HG03442 (cell line): ENCODE measurements at regions not wholly inside any gene's neighbourhood (a gene's known extent, or its start where the extent isn't known, plus 50 kb on each side); places are given as distances from the start of the nearest gene placed in this dataset.

Source experiments
- ATAC-seq: cut with Tn5 transposase; IDR thresholded peaks from one replicate; pipeline ENCODE4 v1.9.1; 2021; ENCODE audit warnings: mild to moderate bottlenecking, moderate library complexity; ENCODE audit not compliant: unreplicated experiment

- ATAC-seq: no peak
These were observed 210.1 kb downstream of the PCDH7 start for GRCh38 chr4:30930276-30930675.

- ATAC-seq: no peak
These were observed 212.4 kb downstream of the PCDH7 start for GRCh38 chr4:30932581-30932980.

DNA sequence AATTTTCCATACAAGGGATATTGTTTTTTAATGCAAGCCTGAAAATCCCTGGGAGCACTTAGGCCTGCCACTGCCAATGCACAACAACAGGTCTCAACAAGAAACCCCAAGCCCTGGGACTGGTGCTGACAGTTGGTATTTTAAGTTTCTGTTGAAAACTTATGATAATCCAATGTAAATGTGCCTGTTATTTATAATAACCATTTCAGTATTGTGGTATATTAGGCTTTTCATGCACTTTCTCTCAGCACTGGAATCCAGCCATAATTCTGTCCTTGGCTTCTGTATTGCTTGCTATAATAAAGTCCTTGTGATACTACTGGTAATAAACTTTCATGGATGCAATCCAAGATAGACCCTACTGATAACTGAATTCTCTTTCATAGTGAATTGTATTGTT lies 218.9 kb downstream of the PCDH7 start:
- ATAC-seq: no peak

GRCh38 chr4:30939684-30940083 lies 219.5 kb downstream of the PCDH7 start:
- no peak for ATAC-seq

GRCh38 chr4:30941641-30942040 lies 221.5 kb downstream of the PCDH7 start:
- no peak for ATAC-seq

GRCh38 chr4:30943356-30943755 lies 223.2 kb downstream of the PCDH7 start:
- no peak for ATAC-seq

GRCh38 chr4:30945586-30945985 lies 225.4 kb downstream of the PCDH7 start:
- no peak for ATAC-seq

DNA sequence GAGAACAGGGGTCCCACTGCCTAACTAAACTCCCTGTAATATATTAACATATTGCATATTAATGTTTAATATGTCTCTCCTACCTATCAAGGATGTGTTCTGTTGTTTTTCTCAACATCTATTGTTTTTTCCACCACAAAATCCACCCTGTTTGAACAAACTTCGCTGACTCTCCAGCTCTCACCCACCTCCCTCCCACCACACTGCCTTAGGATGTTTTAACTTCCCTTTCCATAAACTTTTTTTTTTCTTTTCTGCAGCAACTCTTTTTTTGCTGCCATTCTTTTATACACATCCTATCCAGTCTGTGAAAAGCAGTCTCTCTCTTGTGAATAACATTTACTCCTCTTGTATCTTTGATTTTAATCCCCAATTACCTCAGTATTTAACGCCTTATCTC lies 226.1 kb downstream of the PCDH7 start:
- ATAC-seq: no peak

DNA sequence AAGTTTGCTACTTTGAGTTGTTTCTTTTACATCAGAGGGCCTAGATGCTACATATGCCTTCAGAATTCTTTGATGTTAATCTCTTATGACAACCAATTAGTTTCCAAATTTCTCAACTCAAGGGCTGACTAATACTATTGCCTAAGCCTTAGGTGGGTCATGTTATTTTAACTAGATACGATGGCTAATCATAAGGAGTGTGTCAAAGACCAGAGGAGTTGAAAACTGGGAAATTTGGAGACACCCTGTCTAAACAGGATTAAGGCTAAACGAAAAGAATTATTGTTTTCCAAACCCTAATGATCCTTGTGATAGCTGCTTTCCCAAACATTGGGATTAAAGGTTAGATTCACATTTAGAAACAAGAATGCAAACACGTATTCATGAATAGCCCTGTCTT lies 228.5 kb downstream of the PCDH7 start:
- no peak for ATAC-seq

DNA sequence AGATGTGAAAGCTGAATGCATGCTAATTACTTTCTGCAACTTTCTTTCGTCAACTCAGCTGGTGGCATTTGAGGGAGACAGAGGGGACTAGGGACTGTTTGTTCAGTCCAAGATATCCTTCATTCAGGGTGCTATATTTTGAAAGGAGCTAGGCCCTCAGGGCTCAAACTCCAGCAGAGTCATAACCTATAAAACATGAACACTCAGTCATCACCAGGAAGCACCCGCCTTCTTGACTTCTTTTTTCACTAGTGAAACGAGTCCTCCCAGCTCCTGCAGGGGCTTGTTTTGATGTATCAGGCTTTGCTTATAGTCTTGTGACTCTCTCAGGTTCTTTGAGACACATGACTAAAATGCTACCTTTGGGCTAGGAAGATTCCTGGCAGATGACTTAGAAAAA lies 230.6 kb downstream of the PCDH7 start:
- no peak for ATAC-seq

DNA sequence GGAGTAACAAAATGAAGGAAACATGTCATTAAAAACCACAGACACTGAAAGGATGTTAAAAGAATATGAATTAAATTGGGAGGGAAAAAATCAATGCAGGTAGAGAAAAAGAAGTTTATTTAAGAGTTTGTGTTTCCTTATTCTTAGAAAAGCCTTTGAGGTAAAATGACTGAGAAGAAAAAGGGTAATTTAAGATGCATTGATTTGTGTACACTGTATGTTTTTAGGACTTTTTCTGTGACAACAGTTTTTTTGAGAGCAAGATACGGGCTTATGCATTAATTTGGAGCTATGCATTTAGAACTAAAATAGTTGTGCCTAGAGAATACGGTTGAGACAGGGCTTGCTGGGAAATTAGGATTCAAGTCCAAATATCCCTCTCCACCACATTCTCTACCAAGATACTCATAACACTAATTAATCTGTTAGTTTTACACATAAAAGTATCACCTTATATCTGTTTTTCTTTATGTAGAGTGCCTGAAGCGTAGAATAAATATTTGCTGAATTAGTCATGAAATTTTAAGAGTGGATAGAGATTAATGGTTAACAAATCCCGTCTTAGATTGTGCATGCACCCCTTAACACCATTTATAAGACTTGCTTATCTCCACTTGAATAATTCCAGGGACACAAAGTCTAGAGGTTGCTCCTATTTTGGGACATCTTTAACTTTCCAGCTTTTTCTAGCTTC lies 232.5 kb downstream of the PCDH7 start:
- ATAC-seq: no peak

GRCh38 chr4:30953799-30954198 lies 233.6 kb downstream of the PCDH7 start:
- no peak for ATAC-seq

- no peak for ATAC-seq
These were observed 236.7 kb downstream of the PCDH7 start for GRCh38 chr4:30956916-30957315.

DNA sequence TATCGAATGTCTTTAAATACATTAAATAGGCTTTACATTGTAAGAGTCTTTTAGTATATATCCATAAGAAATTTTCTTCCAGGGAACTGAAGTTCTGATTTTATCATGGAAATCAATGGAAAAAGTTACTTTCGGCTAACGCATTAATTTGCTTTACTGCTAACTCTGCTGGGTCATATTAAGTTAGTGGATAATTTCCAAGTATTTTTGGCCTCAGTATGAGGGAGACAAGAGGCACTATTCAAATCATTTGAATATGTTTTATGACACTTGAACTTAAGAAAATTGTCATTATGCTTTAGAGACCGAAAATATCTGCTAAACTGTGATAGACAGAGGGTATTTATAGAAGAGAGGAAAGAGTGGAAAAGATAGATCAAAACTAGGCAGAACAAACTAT lies 237.5 kb downstream of the PCDH7 start:
- no peak for ATAC-seq

- no peak for ATAC-seq
These were observed 239.8 kb downstream of the PCDH7 start for GRCh38 chr4:30959781-30960485.

- no peak for ATAC-seq
These were observed 242.8 kb downstream of the PCDH7 start for GRCh38 chr4:30962939-30963338.

DNA sequence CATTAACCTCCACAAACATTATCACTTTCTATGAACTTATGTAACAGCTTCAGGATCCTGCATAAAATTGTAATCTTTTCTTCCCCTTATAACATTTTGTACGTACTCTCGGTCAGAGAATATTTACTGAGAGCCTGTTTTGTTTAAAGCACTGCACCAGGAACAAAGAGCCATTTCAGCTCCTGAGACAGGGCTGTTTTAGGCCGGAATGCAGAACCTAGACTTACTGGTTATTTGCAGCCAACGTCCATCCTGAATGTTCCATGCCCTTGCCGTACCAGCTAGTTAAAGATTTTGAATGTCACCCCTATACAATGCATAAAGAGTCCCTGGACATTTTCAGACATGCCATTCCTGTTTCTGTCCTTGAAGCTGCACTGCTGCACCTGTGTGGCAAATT lies 248.8 kb downstream of the PCDH7 start:
- ATAC-seq: no peak

- no peak for ATAC-seq
These were observed 252.4 kb downstream of the PCDH7 start for GRCh38 chr4:30972542-30972941.

DNA sequence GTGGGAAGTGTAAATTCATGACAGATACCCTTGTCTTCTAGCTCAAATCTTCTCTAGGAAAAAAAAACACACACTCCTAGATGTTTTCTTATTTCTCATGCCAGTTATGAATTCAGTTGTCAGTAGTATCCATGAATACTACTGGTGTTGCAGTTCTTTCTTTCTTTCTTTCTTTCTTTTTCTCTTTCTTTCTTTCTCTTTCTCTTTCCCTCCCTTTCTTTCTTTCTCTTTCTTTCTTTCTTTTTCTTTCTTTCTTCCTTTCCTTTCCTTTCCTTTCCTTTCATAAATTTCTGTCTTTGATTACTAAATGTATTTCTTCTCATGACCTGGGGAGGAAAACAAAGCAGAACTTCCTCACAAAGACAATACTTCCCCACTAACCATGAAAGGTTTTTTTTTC lies 253.8 kb downstream of the PCDH7 start:
- no peak for ATAC-seq

- ATAC-seq: no peak
These were observed 259.2 kb downstream of the PCDH7 start for GRCh38 chr4:30979402-30979801.

DNA sequence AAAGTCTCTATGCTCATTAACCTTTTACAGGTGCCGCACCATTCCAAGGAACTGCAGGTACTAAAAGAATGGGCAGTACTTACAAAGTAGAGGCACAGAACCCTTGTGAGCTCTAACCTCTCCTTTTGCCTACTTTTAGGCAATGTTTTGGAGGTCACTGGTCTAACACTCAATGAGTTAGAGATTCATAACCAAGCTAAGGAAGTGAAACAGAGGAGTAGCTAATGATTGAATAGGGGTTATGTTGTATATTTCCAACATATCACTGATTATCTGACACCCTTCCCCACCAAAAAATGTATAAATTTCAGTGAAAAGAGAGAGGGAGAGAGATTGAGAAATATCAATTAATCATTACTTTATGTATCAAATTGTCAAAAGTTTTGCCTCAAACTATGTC lies 269.3 kb downstream of the PCDH7 start:
- ATAC-seq: no peak

DNA sequence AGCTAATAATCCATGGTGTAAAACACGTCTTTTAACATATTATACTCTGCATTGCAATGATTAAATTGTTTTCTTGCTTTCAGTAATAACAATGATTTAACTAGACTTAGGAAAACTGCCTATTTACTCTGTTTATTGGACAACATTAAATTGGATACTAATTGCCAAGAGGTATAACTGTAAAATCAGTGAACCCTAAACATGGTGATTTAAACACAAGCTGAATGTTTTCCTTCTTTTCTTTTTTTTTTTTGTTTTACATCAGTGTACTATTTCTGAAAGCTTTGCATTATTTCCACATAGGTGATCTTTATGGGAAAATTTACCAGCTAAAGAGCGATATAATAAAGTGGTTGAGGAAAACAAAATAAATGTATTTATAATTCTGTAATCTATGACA lies 276.7 kb downstream of the PCDH7 start:
- no peak for ATAC-seq

DNA sequence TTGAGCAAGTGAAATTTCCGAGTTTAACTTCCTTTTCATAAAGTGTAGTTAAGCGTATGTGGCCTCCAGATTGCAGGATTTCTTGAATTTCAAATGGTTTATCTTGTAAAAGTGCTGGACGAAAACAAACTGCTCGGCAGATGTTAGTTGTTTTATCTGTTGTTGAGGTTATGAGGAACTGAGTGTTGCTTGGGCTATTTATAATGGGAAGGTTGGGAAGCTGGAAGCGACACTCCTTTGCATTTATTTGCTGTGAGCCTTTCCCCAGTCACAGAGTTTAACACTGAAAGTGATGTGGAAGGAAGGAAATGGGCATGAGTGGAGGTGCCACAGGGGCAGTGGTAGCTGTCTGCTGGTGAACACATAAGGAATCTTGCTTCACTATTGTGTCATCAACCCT lies 284.9 kb downstream of the PCDH7 start:
- ATAC-seq: no peak
